Neural cell (in vitro differentiated cells): ENCODE measurements at regions not wholly inside any gene's neighbourhood (a gene's known extent, or its start where the extent isn't known, plus 50 kb on each side); places are given as distances from the start of the nearest gene placed in this dataset.

Experiments
- H2AFZ ChIP-seq: fragments of 200-600, 300-800 bp; sonication (generic), shearing (Covaris generic); 2 replicates; pipeline ENCODE4 v1.6.0; 2014; ENCODE audit warnings: low read depth, mild to moderate bottlenecking, antibody characterized with exemption, low read length, moderate library complexity
- H3F3A ChIP-seq: fragments of 200-600 bp; shearing (Covaris generic); 2 replicates; pipeline ENCODE4 v1.6.1; 2016; ENCODE audit warnings: mild to moderate bottlenecking, moderate library complexity, mixed read lengths, antibody characterized with exemption, low read length; ENCODE audit not compliant: insufficient read depth, poor library complexity, severe bottlenecking
- H3K27ac ChIP-seq: fragments of 200-600, 300-800 bp; sonication (generic), shearing (Covaris generic); 2 replicates; pipeline ENCODE4 v1.5.1; 2014; ENCODE audit warnings: mild to moderate bottlenecking, low read length, moderate library complexity
- H3K27me3 ChIP-seq: fragments of 300-800, 200-600 bp; sonication (generic), shearing (Covaris generic); 2 replicates; pipeline ENCODE4 v1.6.0; 2014; ENCODE audit warnings: mild to moderate bottlenecking, low read depth, low read length, moderate library complexity; ENCODE audit not compliant: insufficient read depth
- H3K36me3 ChIP-seq: fragments of 300-800, 200-600 bp; sonication (generic), shearing (Covaris generic); 2 replicates; pipeline ENCODE4 v1.5.1; 2014; ENCODE audit warnings: mild to moderate bottlenecking, antibody characterized with exemption, low read length, moderate library complexity; ENCODE audit not compliant: insufficient read depth
- H3K4me2 ChIP-seq: fragments of 300-800, 200-600 bp; sonication (generic), shearing (Covaris generic); 2 replicates; pipeline ENCODE4 v1.6.0; 2014; ENCODE audit warnings: mild to moderate bottlenecking, low read length
- H3K4me3 ChIP-seq: fragments of 300-800, 200-600 bp; sonication (generic), shearing (Covaris generic); 2 replicates; pipeline ENCODE4 v1.5.1; 2014; ENCODE audit warnings: mild to moderate bottlenecking, low read length, moderate library complexity
- H3K79me2 ChIP-seq: fragments of 200-600 bp; shearing (Covaris generic); replicated peaks from 2 replicates; pipeline ENCODE4 v1.6.0; 2014; ENCODE audit warnings: mild to moderate bottlenecking, low read length, moderate library complexity; ENCODE audit not compliant: insufficient read depth
- H3K9ac ChIP-seq: fragments of 300-800, 200-600 bp; sonication (generic), shearing (Covaris generic); 2 replicates; pipeline ENCODE4 v1.6.1; 2016; ENCODE audit warnings: mild to moderate bottlenecking, low read length, mixed read lengths
- H3K9me2 ChIP-seq: fragments of 200-600 bp; shearing (Covaris generic); 2 replicates; pipeline ENCODE4 v1.6.1; 2016; ENCODE audit warnings: mild to moderate bottlenecking, low read length, mixed read lengths; ENCODE audit not compliant: insufficient read depth
- H3K9me3 ChIP-seq: fragments of 200-600, 300-800 bp; sonication (generic), shearing (Covaris generic); 2 replicates; pipeline ENCODE4 v1.6.1; 2016; ENCODE audit warnings: mild to moderate bottlenecking, mixed run types, low read length, moderate library complexity, mixed read lengths
- H4K20me1 ChIP-seq: fragments of 200-600 bp; shearing (Covaris generic); 2 replicates; pipeline ENCODE4 v1.6.1; 2016; ENCODE audit warnings: mild to moderate bottlenecking, mixed run types; ENCODE audit not compliant: insufficient read depth
- EP300 ChIP-seq: fragments of 450-650 bp; conservative IDR thresholded peaks from 2 replicates; pipeline ENCODE4 v1.6.1; 2014; ENCODE audit warnings: antibody characterized with exemption, mild to moderate bottlenecking, moderate library complexity; ENCODE audit not compliant: poor library complexity, severe bottlenecking
- EZH2 ChIP-seq: fragments of 200-600, 300-800 bp; shearing (Covaris generic), sonication (generic); IDR thresholded peaks from 2 replicates; pipeline ENCODE4 v1.6.1; 2014; ENCODE audit warnings: antibody characterized with exemption, low read length, borderline replicate concordance, mild to moderate bottlenecking; ENCODE audit not compliant: insufficient read depth, poor library complexity, severe bottlenecking
- MXI1 ChIP-seq: fragments of 450-650 bp; conservative IDR thresholded peaks from 2 replicates; pipeline ENCODE4 v1.6.1; 2014; ENCODE audit warnings: antibody characterized with exemption, mild to moderate bottlenecking; ENCODE audit not compliant: poor library complexity, severe bottlenecking
- POLR2AphosphoS5 ChIP-seq: IDR thresholded peaks from 2 replicates; pipeline ENCODE4 v1.6.1; 2012
- RAD21 ChIP-seq: fragments of 450-650 bp; conservative IDR thresholded peaks from 2 replicates; pipeline ENCODE4 v1.6.1; 2014; ENCODE audit warnings: antibody characterized with exemption, mild to moderate bottlenecking, moderate library complexity
- SMC3 ChIP-seq: fragments of 450-650 bp; conservative IDR thresholded peaks from 2 replicates; pipeline ENCODE4 v1.6.1; 2014; ENCODE audit warnings: antibody characterized with exemption, mild to moderate bottlenecking, moderate library complexity; ENCODE audit not compliant: poor library complexity
- TAF1 ChIP-seq: IDR thresholded peaks from 2 replicates; pipeline ENCODE4 v1.6.1; 2012; ENCODE audit warnings: low read depth
- TF ChIP-seq, protein P1 (sequence below): IDR thresholded peaks from 2 replicates; pipeline ENCODE4 v1.6.1; 2012; ENCODE audit warnings: borderline replicate concordance
- TF ChIP-seq, protein P2 (sequence below): fragments of 450-650 bp; IDR thresholded peaks from 2 replicates; pipeline ENCODE4 v1.5.1; 2014; ENCODE audit warnings: antibody characterized with exemption, mild to moderate bottlenecking, moderate library complexity; ENCODE audit not compliant: poor library complexity, severe bottlenecking

DNA sequence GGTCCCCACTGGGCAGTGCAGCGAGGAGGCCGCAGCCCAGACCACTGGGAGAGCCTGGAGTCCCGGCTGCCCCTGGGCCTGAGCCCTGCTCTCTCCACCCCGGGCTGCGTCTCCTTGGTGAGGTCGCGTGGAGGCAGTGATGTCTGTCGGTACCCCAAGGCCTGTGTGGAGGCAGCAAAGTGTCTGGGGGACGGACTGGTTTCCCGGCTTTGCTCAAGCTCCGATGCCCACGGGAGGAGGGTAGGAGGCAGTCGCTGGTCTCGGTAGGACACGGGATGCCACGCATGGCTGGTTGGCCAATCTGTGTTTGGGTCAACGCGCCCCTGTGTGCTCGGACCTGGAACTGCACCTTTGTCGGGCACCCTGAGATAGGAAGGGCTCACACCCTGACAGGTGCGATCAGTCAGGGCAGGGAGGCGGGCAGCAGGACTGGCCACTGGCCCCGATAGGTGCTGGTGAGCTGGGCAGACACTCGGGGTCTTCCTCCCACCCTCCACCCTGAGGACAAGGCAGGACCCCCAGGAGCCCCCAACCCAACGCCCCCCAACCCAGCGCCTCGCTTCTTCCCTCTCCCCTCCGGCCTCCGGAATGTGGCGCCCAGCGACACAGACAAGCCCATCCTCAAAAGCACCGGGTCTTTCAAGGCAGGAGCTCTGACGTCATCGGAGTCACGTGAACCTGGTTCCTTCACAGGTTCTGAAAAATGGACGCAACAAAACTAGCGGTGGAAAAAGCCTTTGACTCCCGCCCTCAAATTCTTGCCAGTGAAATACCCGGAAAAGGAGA, 288.6 kb downstream of the NDUFA10 start:
- Histone ChIP-seq H3K9me3 (no peaks in the 10 kb centered on the region), H3F3A (no peaks in the 10 kb centered on the region), H3K9ac (no peak overlapping the region), H3K27me3 (no peaks in the 10 kb centered on the region), H3K36me3 (no peaks in the 10 kb centered on the region), H3K4me3 (no peak overlapping the region), H4K20me1 (no peaks in the 10 kb centered on the region), H3K27ac (no peak overlapping the region), H3K4me2 (no peak overlapping the region), H2AFZ (no peak overlapping the region), H3K9me2 (no peaks in the 10 kb centered on the region), H3K79me2 (no peaks in the 10 kb centered on the region)
- TF ChIP-seq, protein P1, sequence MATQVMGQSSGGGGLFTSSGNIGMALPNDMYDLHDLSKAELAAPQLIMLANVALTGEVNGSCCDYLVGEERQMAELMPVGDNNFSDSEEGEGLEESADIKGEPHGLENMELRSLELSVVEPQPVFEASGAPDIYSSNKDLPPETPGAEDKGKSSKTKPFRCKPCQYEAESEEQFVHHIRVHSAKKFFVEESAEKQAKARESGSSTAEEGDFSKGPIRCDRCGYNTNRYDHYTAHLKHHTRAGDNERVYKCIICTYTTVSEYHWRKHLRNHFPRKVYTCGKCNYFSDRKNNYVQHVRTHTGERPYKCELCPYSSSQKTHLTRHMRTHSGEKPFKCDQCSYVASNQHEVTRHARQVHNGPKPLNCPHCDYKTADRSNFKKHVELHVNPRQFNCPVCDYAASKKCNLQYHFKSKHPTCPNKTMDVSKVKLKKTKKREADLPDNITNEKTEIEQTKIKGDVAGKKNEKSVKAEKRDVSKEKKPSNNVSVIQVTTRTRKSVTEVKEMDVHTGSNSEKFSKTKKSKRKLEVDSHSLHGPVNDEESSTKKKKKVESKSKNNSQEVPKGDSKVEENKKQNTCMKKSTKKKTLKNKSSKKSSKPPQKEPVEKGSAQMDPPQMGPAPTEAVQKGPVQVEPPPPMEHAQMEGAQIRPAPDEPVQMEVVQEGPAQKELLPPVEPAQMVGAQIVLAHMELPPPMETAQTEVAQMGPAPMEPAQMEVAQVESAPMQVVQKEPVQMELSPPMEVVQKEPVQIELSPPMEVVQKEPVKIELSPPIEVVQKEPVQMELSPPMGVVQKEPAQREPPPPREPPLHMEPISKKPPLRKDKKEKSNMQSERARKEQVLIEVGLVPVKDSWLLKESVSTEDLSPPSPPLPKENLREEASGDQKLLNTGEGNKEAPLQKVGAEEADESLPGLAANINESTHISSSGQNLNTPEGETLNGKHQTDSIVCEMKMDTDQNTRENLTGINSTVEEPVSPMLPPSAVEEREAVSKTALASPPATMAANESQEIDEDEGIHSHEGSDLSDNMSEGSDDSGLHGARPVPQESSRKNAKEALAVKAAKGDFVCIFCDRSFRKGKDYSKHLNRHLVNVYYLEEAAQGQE = no peak
- TF ChIP-seq RAD21 = no peak
- TF ChIP-seq TAF1 = no peak

DNA sequence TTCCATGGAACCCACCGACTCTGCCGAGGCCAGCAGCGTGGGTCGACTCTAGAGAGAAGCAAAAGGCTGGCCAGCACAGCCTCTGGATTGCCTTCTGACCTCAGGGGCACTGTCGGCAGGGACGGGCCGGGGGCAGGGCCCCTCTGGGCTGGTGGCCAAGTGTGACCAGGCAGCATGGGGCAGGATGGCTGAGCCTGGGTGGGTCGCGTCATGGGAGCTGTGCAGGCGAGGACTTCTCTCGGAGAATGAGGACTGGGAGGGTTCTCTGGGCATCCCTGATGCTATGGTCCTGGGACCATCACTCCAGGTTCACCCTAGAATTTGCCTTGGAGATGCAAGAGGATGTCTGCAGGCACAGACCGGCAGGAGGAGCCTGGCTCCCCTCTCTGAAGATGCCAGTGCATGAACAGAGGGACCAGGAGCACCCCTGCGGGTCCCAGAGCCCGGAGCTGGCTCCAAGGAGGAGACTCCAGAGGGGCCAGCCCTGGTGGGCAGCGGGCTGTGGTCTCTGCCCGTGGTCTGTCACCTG, 289.2 kb downstream of the NDUFA10 start:
- Histone ChIP-seq H3K9me2 (no peaks in the 10 kb centered on the region), H3K4me2 (no peak overlapping the region), H3F3A (no peaks in the 10 kb centered on the region), H3K4me3 (no peak overlapping the region), H2AFZ (no peak overlapping the region), H4K20me1 (no peaks in the 10 kb centered on the region), H3K79me2 (no peaks in the 10 kb centered on the region), H3K27ac (no peak overlapping the region), H3K9me3 (no peaks in the 10 kb centered on the region), H3K27me3 (no peaks in the 10 kb centered on the region), H3K9ac (no peak overlapping the region), H3K36me3 (no peaks in the 10 kb centered on the region)
- TF ChIP-seq TAF1 (no peak), EZH2 (no peak), POLR2AphosphoS5 (no peak), MXI1 (no peak), EP300 (no peak), SMC3 (no peak), RAD21 (no peak)
- TF ChIP-seq, protein P1 = no peak
- TF ChIP-seq, protein P2, sequence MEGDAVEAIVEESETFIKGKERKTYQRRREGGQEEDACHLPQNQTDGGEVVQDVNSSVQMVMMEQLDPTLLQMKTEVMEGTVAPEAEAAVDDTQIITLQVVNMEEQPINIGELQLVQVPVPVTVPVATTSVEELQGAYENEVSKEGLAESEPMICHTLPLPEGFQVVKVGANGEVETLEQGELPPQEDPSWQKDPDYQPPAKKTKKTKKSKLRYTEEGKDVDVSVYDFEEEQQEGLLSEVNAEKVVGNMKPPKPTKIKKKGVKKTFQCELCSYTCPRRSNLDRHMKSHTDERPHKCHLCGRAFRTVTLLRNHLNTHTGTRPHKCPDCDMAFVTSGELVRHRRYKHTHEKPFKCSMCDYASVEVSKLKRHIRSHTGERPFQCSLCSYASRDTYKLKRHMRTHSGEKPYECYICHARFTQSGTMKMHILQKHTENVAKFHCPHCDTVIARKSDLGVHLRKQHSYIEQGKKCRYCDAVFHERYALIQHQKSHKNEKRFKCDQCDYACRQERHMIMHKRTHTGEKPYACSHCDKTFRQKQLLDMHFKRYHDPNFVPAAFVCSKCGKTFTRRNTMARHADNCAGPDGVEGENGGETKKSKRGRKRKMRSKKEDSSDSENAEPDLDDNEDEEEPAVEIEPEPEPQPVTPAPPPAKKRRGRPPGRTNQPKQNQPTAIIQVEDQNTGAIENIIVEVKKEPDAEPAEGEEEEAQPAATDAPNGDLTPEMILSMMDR = no peak
